ENCODE measurements at regions not wholly inside any gene's neighbourhood (a gene's known extent, or its start where the extent isn't known, plus 50 kb on each side); places are given as distances from the start of the nearest gene placed in this dataset.

- 12% methylated on average over 1 of the region's 1 CpG for WGBS (ENCODE audit: low lambda C conversion rate)
- ChIA-PET CTCF (ENCODE audit: low intra/inter-chr PET ratio, low total read pairs) (no interaction called here), POLR2A (no interaction called here)
- Histone ChIP-seq H2AFZ (ENCODE audit: low read length) (no peak overlapping the region), H3K9me3 (ENCODE audit: low read length) (no peaks in the 10 kb centered on the region), H3K79me2 (ENCODE audit: insufficient read depth, low read length) (no peaks in the 10 kb centered on the region), H3K4me3 (replicated peaks in 1 of 3; ENCODE audit: insufficient read depth in 1 of 3, low read depth in 2 of 3, low read length in 3 of 3) (no peak overlapping the region), H3K4me2 (ENCODE audit: low read depth, low read length) (no peak overlapping the region), H3K27ac (ENCODE audit: extremely low read length, insufficient read depth, low read length) (no peak overlapping the region), H3K4me1 (ENCODE audit: insufficient read depth, low read length) (no peaks in the 10 kb centered on the region), H4K20me1 (ENCODE audit: insufficient read depth, low read length) (no peaks in the 10 kb centered on the region), H3K9ac (ENCODE audit: insufficient read depth, low read depth, low read length) (no peak overlapping the region), H3K36me3 (replicated peaks in 1 of 2; ENCODE audit: control insufficient read depth in 1 of 2, insufficient read depth in 2 of 2, low read length in 2 of 2) (no peaks in the 10 kb centered on the region), H3K27me3 (ENCODE audit: control insufficient read depth in 1 of 2, insufficient read depth in 2 of 2, low read length in 2 of 2) (peaks cover 0 to 27% of the 10 kb centered on the region in 2 experiments; a peak in 3 of 5 replicates)
- no peak for TF ChIP-seq RNF2 (conservative IDR thresholded peaks at IDR 0.05; ENCODE audit: low read depth)
- TF ChIP-seq JUN (CRISPR knock-in tag; IDR thresholded peaks at IDR 0.05): no peak
- no peak for FAIRE-seq
- no TSS peak for BruUV-seq (replicated peaks)
- ATAC-seq: no peak
- in situ Hi-C loops (cut with HindIII; ENCODE audit: extremely low pct_ligation_motif_present, low pct_unique_long_range_greater_than_20kb) (no loop called here), intact Hi-C loops (cut with micrococcal nuclease; ENCODE audit: unreplicated experiment) (no loop called here)
- DNase-seq (ENCODE audit: low spot score): no peak
Measured at GRCh38 chr21:38569733-38570132, 71.5 kb upstream of the ERG start.

GRCh38 chr21:38570596-38570995, 72.3 kb upstream of the ERG start:
- Histone ChIP-seq H4K20me1 (ENCODE audit: insufficient read depth, low read length) (no peaks in the 10 kb centered on the region), H3K27ac (ENCODE audit: extremely low read length, insufficient read depth, low read length) (no peak overlapping the region), H3K9me3 (ENCODE audit: low read length) (no peaks in the 10 kb centered on the region), H2AFZ (ENCODE audit: low read length) (no peak overlapping the region), H3K27me3 (ENCODE audit: control insufficient read depth in 1 of 2, insufficient read depth in 2 of 2, low read length in 2 of 2) (peaks cover 0 to 23% of the 10 kb centered on the region in 2 experiments; a peak in 3 of 5 replicates), H3K9ac (ENCODE audit: insufficient read depth, low read depth, low read length) (no peak overlapping the region), H3K4me3 (replicated peaks in 1 of 3; ENCODE audit: insufficient read depth in 1 of 3, low read depth in 2 of 3, low read length in 3 of 3) (no peak overlapping the region), H3K36me3 (replicated peaks in 1 of 2; ENCODE audit: control insufficient read depth in 1 of 2, insufficient read depth in 2 of 2, low read length in 2 of 2) (no peaks in the 10 kb centered on the region), H3K4me1 (ENCODE audit: insufficient read depth, low read length) (no peaks in the 10 kb centered on the region), H3K4me2 (ENCODE audit: low read depth, low read length) (no peak overlapping the region), H3K79me2 (ENCODE audit: insufficient read depth, low read length) (no peaks in the 10 kb centered on the region)
- WGBS (ENCODE audit: low lambda C conversion rate): 44% methylated on average over 6 of the region's 6 CpGs
- CTCF ChIA-PET (ENCODE audit: low intra/inter-chr PET ratio, low total read pairs): no interaction called here
- POLR2A ChIA-PET: no interaction called here
- ATAC-seq (no peak), FAIRE-seq (no peak), DNase-seq (ENCODE audit: low spot score) (no peak)
- no TSS peak for BruUV-seq (replicated peaks)
- TF ChIP-seq SOX13 (IDR thresholded peaks at IDR 0.05) (no peak), SOX13 (CRISPR knock-in tag; conservative IDR thresholded peaks at IDR 0.05 in 1 of 2, IDR thresholded peaks at IDR 0.05 in 1 of 2) (no peak), MAFK (conservative IDR thresholded peaks at IDR 0.05 in 1 of 2, IDR thresholded peaks at IDR 0.05 in 1 of 2; ENCODE audit: low read length in 2 of 2) (no peak), NCOR1 (IDR thresholded peaks at IDR 0.05; ENCODE audit: borderline replicate concordance, low read length) (no peak), ZKSCAN1 (IDR thresholded peaks at IDR 0.05; ENCODE audit: low read length) (no peak), KAT2B (IDR thresholded peaks at IDR 0.05; ENCODE audit: borderline replicate concordance, low read depth, low read length) (no peak), ZNF326 (CRISPR knock-in tag; IDR thresholded peaks at IDR 0.05; ENCODE audit: borderline replicate concordance) (no peak), ZNF235 (CRISPR knock-in tag; IDR thresholded peaks at IDR 0.05; ENCODE audit: borderline replicate concordance) (no peak), ELK4 (CRISPR knock-in tag; IDR thresholded peaks at IDR 0.05; ENCODE audit: borderline replicate concordance) (no peak), FOXM1 (CRISPR knock-in tag; IDR thresholded peaks at IDR 0.05) (no peak), MXD4 (CRISPR knock-in tag; IDR thresholded peaks at IDR 0.05) (no peak), ZNF800 (CRISPR knock-in tag; IDR thresholded peaks at IDR 0.05) (no peak), ZNF768 (CRISPR knock-in tag; IDR thresholded peaks at IDR 0.05) (no peak), ZNF10 (CRISPR knock-in tag; IDR thresholded peaks at IDR 0.05; ENCODE audit: borderline replicate concordance, low read depth) (no peak), ZNF207 (IDR thresholded peaks at IDR 0.05; ENCODE audit: borderline replicate concordance) (no peak)
- in situ Hi-C loops (cut with HindIII; ENCODE audit: extremely low pct_ligation_motif_present, low pct_unique_long_range_greater_than_20kb): no loop called here
- intact Hi-C loops (cut with micrococcal nuclease; ENCODE audit: unreplicated experiment): no loop called here
